SKM-1 (cell line): ENCODE measurements at regions not wholly inside any gene's neighbourhood (a gene's known extent, or its start where the extent isn't known, plus 50 kb on each side); places are given as distances from the start of the nearest gene placed in this dataset.

Experiments
- DNase-seq: peaks from one replicate; lab custom pipeline; 2025; ENCODE audit not compliant: unreplicated experiment; lab: John Stamatoyannopoulos, UW

GRCh38 chr9:134227451-134228411 lies 63.4 kb upstream of the RNU6ATAC start:
- DNase-seq: no peak

GRCh38 chr9:134228649-134229048 lies 64.3 kb upstream of the RNU6ATAC start:
- no peak for DNase-seq

- no peak for DNase-seq
These were observed 65.2 kb upstream of the RNU6ATAC start for GRCh38 chr9:134229466-134230091.

- no peak for DNase-seq
These were observed 66.0 kb upstream of the RNU6ATAC start for GRCh38 chr9:134230092-134230941.

GRCh38 chr9:134230942-134231325 lies 66.6 kb upstream of the RNU6ATAC start:
- DNase-seq: no peak

- no peak for DNase-seq
These were observed 67.0 kb upstream of the RNU6ATAC start for GRCh38 chr9:134231330-134231745.

GRCh38 chr9:134231767-134232166 lies 67.4 kb upstream of the RNU6ATAC start:
- DNase-seq: no peak

GRCh38 chr9:134233022-134233421 lies 68.7 kb upstream of the RNU6ATAC start:
- DNase-seq: no peak

GRCh38 chr9:134234001-134234660 lies 69.8 kb upstream of the RNU6ATAC start:
- DNase-seq: no peak

- no peak for DNase-seq
These were observed 70.5 kb upstream of the RNU6ATAC start for GRCh38 chr9:134234687-134235359.

- no peak for DNase-seq
These were observed 71.0 kb upstream of the RNU6ATAC start for GRCh38 chr9:134235366-134235765.

- DNase-seq: no peak
These were observed 71.6 kb upstream of the RNU6ATAC start for GRCh38 chr9:134236001-134236421.

GRCh38 chr9:134236935-134237629 lies 72.7 kb upstream of the RNU6ATAC start:
- no peak for DNase-seq

- DNase-seq: no peak
These were observed 73.4 kb upstream of the RNU6ATAC start for GRCh38 chr9:134237630-134238265.

- no peak for DNase-seq
These were observed 75.0 kb upstream of the RNU6ATAC start for GRCh38 chr9:134239130-134239903.

GRCh38 chr9:134239939-134240338 lies 75.6 kb upstream of the RNU6ATAC start:
- DNase-seq: no peak

GRCh38 chr9:134240361-134240760 lies 76.0 kb upstream of the RNU6ATAC start:
- no peak for DNase-seq

- no peak for DNase-seq
These were observed 78.3 kb upstream of the RNU6ATAC start for GRCh38 chr9:134242706-134243105.
